Fibroblast of the aortic adventitia (primary cell): ENCODE measurements at regions not wholly inside any gene's neighbourhood (a gene's known extent, or its start where the extent isn't known, plus 50 kb on each side); places are given as distances from the start of the nearest gene placed in this dataset.
"Not testable (repeated sequence)": the region's sequence is repeated elsewhere in the genome, so short reads cannot be mapped to it uniquely, and the experiment has no call there.

ENCODE experiments used
- DNase-seq: peaks from one replicate; pipeline ENCODE4 v3.0.0-alpha.2; 2010; ENCODE audit warnings: low read depth
- H3K4me3 ChIP-seq: 2 replicates; pipeline ENCODE4 v1.5.1; 2011; ENCODE audit warnings: low read depth, mild to moderate bottlenecking, control low read depth, low read length, moderate library complexity
- CTCF ChIP-seq: IDR thresholded peaks from 2 replicates; pipeline ENCODE4 v1.5.1; 2011; ENCODE audit warnings: mild to moderate bottlenecking, low read length, control low read depth, inconsistent platforms; ENCODE audit not compliant: insufficient read depth

DNA sequence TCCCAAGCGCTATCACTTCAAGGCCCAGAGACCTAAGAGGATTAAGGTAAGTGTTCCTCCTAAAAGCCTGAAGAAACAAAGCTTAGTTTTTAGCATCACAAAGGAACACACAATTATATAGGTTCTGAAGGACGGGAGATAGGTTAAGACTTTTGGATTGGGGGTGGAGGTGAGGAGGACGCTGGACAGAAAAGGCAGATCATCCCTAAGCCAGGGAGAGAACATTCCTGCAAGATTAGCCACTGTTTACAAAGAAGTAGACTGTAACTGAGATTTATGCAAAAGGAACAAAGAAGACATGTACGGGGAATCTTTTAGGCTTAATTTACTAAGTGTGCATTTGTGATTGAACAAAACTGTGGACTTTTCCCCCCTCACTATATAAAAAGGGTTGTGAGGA, 184.1 kb upstream of the IRX5 start:
- no peak for TF ChIP-seq CTCF
- no peak for DNase-seq

DNA sequence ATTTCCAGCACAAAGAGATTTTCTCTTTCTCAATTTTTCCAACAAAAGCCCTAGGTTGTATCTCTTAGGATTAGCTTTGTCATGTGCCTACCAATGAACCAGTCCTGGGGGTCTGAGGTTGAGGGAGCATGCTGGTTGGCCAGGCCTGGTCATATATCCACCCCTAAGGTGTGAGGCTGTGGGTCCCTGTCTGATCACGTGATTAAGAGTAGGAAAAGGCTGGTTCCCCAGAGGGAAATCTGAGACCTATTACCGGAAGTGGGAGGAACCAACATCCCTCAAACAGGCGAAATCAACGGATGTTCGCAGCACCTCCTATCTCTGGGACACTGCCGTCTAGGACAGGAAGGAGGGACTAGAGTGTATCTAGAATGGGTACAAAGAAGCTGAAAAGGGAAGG, 185.7 kb upstream of the IRX5 start:
- no peak overlapping the region for H3K4me3 ChIP-seq
- DNase-seq: no peak
- TF ChIP-seq CTCF: no peak

More for the DNA sequence above, 184.1 kb upstream of the IRX5 start:
- no peak overlapping the region for H3K4me3 ChIP-seq

- no peak for DNase-seq
- no peak overlapping the region for H3K4me3 ChIP-seq
- TF ChIP-seq CTCF: no peak
Observed at GRCh38 chr16:54742436-54742835, 188.2 kb upstream of the IRX5 start.

- DNase-seq: no peak
- TF ChIP-seq CTCF: no peak
- H3K4me3 ChIP-seq: no peak overlapping the region
Observed at GRCh38 chr16:54739381-54739780, 191.3 kb upstream of the IRX5 start.

- DNase-seq: no peak
- H3K4me3 ChIP-seq: no peak overlapping the region
- TF ChIP-seq CTCF: no peak
Observed at GRCh38 chr16:54734156-54734555, 196.5 kb upstream of the IRX5 start.

DNA sequence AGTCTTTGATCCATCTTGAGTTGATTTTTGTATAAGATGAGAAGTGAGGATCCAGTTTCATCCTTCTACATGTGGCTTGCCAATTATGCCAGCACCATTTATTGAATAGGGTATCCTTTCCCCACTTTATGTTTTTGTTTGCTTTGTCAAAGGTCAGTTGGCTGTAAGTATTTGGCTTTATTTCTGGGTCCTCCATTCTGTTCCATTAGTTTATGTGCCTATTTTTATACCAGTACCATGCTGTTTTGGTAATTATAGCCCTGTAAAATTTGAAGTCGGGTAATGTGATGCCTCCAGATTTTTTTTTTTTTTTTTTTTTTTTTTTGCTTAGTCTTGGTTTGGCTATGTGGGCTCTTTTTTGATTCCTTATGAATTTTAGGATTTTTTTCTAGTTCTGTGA, 203.0 kb upstream of the IRX5 start:
- DNase-seq, H3K4me3 ChIP-seq: not testable (repeated sequence)

DNA sequence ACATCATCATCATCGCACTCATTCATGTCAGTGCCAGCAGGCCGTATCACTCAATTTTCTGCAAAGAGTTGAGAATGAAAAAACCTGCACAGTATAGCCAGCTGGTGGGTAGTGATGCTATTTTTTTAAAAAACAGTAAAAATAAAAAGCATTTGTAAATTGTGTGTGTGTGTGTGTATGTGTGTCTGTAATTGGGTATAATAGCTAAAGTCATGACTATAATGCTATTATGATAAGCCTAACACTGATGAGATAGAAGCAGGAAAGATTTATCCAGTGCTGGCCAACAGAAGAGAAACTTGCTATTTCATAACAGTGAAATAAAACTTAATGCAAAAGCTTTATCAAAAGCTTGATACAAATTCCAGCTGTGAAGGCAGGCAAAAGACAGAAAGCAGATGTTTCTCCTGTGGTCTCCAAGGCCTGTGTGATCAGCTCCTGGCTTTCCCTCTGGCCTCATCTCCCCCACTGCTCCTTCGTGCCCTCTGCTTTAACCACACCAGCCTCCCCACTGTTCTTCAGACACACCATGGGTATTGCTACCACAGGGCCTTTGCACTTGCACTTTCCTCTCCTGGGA, 206.2 kb upstream of the IRX5 start:
- H3K4me3 ChIP-seq: no peak overlapping the region
- no peak for DNase-seq
- no peak for TF ChIP-seq CTCF
